GM12872 (cell line): ENCODE measurements at regions not wholly inside any gene's neighbourhood (a gene's known extent, or its start where the extent isn't known, plus 50 kb on each side); places are given as distances from the start of the nearest gene placed in this dataset.

ENCODE experiments used
- CTCF ChIP-seq: IDR thresholded peaks from 3 replicates; pipeline ENCODE4 v1.5.1; 2011; ENCODE audit warnings: low read depth, mild to moderate bottlenecking, low read length, moderate library complexity; ENCODE audit not compliant: insufficient read depth

DNA sequence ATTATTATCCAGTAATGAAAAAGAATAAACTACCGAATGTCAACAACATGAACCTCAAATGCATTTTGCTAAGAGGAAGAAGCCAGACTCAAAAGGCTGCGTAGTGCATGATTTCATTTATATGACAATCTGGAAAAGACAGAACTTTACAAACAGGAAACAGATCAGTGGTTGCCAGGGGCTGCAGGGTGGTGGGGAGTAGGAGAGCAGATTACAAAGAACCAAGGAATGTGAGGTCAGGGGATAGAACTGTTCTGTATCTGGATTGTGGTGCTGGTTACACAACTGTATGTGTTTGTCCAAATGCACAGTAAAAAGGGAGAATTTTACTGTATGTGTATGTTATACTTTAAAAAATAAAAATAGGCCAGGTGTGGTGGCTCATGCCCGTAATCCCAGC, 89.7 kb upstream of the MYL2 start:
- TF ChIP-seq CTCF: no peak

DNA sequence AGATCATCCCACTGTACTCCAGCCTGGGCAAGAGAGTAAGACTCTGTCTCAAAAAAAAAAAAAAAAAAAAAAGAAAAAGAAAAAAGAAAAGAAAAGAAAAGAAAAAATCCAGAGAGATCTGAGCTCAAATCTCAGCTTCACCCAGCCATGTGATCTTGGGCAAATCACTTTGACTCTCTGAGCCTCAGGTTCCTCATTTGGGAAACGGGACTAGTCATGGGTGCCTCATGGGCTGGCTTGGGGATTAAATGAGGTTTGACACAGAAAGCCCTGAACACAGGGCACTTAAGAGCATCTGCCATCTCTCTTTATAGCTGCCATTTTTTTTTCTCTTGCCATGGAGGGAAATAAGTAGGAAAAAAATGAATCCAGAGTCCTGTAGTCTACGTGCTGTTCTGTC, 86.2 kb upstream of the MYL2 start:
- no peak for TF ChIP-seq CTCF

DNA sequence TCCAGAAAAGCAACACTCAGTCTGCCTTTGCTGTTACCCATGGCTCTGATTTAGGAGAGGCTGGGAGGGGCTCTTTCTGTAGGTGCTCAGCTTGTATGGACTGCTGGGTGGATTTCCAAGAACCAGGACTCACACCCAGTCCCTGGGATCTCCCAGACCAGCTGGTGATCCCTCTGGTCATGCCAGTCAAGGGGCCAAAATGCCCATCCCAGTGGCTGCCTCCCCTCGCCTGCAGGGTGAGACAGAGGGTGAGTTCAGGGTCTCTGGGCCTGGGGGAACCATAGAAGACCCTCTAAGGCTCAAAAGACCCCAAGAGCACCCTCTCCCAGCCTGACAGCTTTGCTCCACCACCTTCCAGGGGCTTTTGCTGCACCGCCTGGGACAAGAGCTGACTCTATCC, 78.6 kb upstream of the MYL2 start:
- TF ChIP-seq CTCF: no peak

- no peak for TF ChIP-seq CTCF
These were observed 77.8 kb upstream of the MYL2 start for GRCh38 chr12:110998165-110998564.

GRCh38 chr12:110996415-110996814, 76.0 kb upstream of the MYL2 start:
- TF ChIP-seq CTCF: no peak

GRCh38 chr12:110995615-110996014, 75.2 kb upstream of the MYL2 start:
- no peak for TF ChIP-seq CTCF

- no peak for TF ChIP-seq CTCF
These were observed 74.6 kb upstream of the MYL2 start for GRCh38 chr12:110995016-110995415.

GRCh38 chr12:110993434-110993833, 73.1 kb upstream of the MYL2 start:
- TF ChIP-seq CTCF: no peak
